ENCODE measurements at regions not wholly inside any gene's neighbourhood (a gene's known extent, or its start where the extent isn't known, plus 50 kb on each side); places are given as distances from the start of the nearest gene placed in this dataset.

DNA sequence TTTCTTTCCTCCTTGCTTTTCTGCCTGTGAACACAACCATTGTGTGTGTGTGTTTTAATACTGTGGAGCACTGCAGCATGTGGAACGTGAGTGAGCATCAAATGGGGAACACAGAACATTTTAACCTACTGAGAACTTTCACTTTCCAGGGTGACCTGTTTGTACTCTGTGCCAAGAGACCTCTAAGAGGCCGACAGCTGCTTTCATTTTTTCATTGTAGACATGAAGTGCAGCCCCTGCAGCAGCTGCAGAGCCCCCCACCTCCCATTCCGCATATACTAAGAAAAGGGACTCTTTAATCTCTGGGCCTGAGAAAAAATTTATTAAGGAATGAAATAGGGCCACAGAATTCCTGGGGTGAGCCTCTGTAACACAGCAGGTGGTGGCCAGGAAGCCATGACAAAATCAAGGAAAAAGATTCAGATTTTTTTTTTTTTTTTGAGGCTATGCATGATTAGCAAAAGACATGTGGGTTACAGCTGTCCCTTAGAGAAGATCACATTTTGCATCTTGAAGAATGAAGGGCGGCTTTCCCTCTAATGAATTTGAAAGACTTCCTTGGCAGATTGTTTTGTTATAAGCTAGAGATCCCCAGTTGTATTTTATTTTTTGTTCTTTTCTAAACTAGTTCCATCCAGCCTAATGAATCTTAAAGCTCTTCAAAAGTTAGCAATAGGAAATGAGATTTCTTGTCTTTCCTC lies 503.4 kb downstream of the CD109 start:
- ATAC-seq (ENCODE audit: insufficient read depth, low read depth), result no peak
- Histone ChIP-seq H3K27ac (ENCODE audit: low read length) (no peak overlapping the region), H3K9me3 (ENCODE audit: insufficient read depth, low read length, severe bottlenecking) (no peaks in the 10 kb centered on the region)

DNA sequence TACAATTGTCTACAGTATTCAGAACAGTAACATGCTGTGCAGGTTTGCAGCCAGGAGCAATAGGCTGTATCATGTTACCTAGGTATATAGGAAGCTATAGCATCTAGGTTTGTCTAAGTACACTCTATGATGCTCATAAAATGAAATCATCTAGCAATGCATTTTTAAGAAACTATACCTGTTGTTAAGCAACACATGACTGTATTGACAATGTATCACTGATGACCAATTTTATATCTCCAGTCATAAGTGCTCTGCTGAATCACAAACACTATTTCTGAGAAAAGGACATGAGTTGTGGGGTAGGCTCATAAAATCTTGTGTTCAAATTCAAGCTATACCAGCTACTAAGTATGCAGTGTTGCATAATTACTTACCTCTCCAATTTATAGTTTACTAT lies 501.3 kb downstream of the CD109 start:
- Histone ChIP-seq H4K20me1 (ENCODE audit: insufficient read depth, low read length) (no peaks in the 10 kb centered on the region), H3K9me3 (ENCODE audit: insufficient read depth, low read length, severe bottlenecking) (no peaks in the 10 kb centered on the region), H3K36me3 (ENCODE audit: insufficient read depth, low read length) (no peaks in the 10 kb centered on the region), H3K4me2 (ENCODE audit: insufficient read depth, low read length) (no peak overlapping the region), H3K27me3 (ENCODE audit: insufficient read depth, low read length, poor library complexity) (no peaks in the 10 kb centered on the region), H3K4me1 (ENCODE audit: insufficient read depth, low read length) (no peaks in the 10 kb centered on the region), H3K9ac (ENCODE audit: low read depth, low read length) (no peak overlapping the region), H2AFZ (ENCODE audit: low read depth, low read length) (no peak overlapping the region), H3K79me2 (ENCODE audit: insufficient read depth, low read length) (no peaks in the 10 kb centered on the region), H3K4me3 (ENCODE audit: low read depth in 1 of 2, low read length in 2 of 2) (no peak overlapping the region), H3K27ac (ENCODE audit: low read length) (no peak overlapping the region)
- DNase-seq, result no peak
- TF ChIP-seq, protein P1, sequence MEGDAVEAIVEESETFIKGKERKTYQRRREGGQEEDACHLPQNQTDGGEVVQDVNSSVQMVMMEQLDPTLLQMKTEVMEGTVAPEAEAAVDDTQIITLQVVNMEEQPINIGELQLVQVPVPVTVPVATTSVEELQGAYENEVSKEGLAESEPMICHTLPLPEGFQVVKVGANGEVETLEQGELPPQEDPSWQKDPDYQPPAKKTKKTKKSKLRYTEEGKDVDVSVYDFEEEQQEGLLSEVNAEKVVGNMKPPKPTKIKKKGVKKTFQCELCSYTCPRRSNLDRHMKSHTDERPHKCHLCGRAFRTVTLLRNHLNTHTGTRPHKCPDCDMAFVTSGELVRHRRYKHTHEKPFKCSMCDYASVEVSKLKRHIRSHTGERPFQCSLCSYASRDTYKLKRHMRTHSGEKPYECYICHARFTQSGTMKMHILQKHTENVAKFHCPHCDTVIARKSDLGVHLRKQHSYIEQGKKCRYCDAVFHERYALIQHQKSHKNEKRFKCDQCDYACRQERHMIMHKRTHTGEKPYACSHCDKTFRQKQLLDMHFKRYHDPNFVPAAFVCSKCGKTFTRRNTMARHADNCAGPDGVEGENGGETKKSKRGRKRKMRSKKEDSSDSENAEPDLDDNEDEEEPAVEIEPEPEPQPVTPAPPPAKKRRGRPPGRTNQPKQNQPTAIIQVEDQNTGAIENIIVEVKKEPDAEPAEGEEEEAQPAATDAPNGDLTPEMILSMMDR (IDR thresholded peaks at IDR 0.05; ENCODE audit: borderline replicate concordance, extremely low read depth, low read length, poor library complexity, severe bottlenecking), result no peak
- no peak for TF ChIP-seq EZH2 (IDR thresholded peaks at IDR 0.05; ENCODE audit: borderline replicate concordance, low read depth, low read length, severe bottlenecking)
- ATAC-seq (ENCODE audit: insufficient read depth, low read depth), result no peak

More for the DNA sequence above, 503.4 kb downstream of the CD109 start:
- H3K4me3 ChIP-seq (ENCODE audit: low read depth in 1 of 2, low read length in 2 of 2), result no peak overlapping the region
- no peak for DNase-seq
- H2AFZ ChIP-seq (ENCODE audit: low read depth, low read length), result no peak overlapping the region
- TF ChIP-seq, protein P1 (IDR thresholded peaks at IDR 0.05; ENCODE audit: borderline replicate concordance, extremely low read depth, low read length, poor library complexity, severe bottlenecking), result no peak
- no peak for TF ChIP-seq EZH2 (IDR thresholded peaks at IDR 0.05; ENCODE audit: borderline replicate concordance, low read depth, low read length, severe bottlenecking)
- H3K4me1 ChIP-seq (ENCODE audit: insufficient read depth, low read length), result no peaks in the 10 kb centered on the region
- no peaks in the 10 kb centered on the region for H3K27me3 ChIP-seq (ENCODE audit: insufficient read depth, low read length, poor library complexity)
- H3K9ac ChIP-seq (ENCODE audit: low read depth, low read length), result no peak overlapping the region
- H3K4me2 ChIP-seq (ENCODE audit: insufficient read depth, low read length), result no peak overlapping the region
- H4K20me1 ChIP-seq (ENCODE audit: insufficient read depth, low read length), result no peaks in the 10 kb centered on the region
- no peaks in the 10 kb centered on the region for H3K79me2 ChIP-seq (ENCODE audit: insufficient read depth, low read length)
- H3K36me3 ChIP-seq (ENCODE audit: insufficient read depth, low read length), result no peaks in the 10 kb centered on the region

DNA sequence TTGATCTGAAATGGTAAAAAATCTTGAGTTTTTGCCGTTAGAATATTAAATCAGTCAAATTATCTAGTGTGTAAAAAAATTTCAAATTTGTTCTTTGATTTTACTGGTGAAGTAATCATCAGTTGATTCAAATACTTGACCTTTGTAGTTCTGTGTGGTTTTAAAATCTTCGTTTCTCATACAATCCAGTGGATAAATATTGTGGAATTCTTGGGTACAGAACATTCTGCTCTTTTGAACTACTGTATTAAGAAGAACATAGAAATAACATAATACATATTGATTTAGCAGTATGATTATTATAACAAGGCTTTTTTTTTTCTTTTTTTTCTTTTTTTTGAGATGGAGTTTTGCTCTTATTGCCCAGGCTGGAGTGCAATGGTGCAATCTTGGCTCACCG lies 491.8 kb downstream of the CD109 start:
- no peak overlapping the region for H2AFZ ChIP-seq (ENCODE audit: low read depth, low read length)
- no peak overlapping the region for H3K27ac ChIP-seq (ENCODE audit: low read length)
- DNase-seq, result no peak
- no peaks in the 10 kb centered on the region for H3K36me3 ChIP-seq (ENCODE audit: insufficient read depth, low read length)
- H3K9me3 ChIP-seq (ENCODE audit: insufficient read depth, low read length, severe bottlenecking), result no peaks in the 10 kb centered on the region
- no peaks in the 10 kb centered on the region for H3K4me1 ChIP-seq (ENCODE audit: insufficient read depth, low read length)
- H3K4me2 ChIP-seq (ENCODE audit: insufficient read depth, low read length), result no peak overlapping the region
- no peak for TF ChIP-seq EZH2 (IDR thresholded peaks at IDR 0.05; ENCODE audit: borderline replicate concordance, low read depth, low read length, severe bottlenecking)
- TF ChIP-seq, protein P1 (IDR thresholded peaks at IDR 0.05; ENCODE audit: borderline replicate concordance, extremely low read depth, low read length, poor library complexity, severe bottlenecking), result no peak
- H3K4me3 ChIP-seq (ENCODE audit: low read depth in 1 of 2, low read length in 2 of 2), result no peak overlapping the region
- no peaks in the 10 kb centered on the region for H3K79me2 ChIP-seq (ENCODE audit: insufficient read depth, low read length)
- no peaks in the 10 kb centered on the region for H4K20me1 ChIP-seq (ENCODE audit: insufficient read depth, low read length)
- H3K9ac ChIP-seq (ENCODE audit: low read depth, low read length), result no peak overlapping the region
- no peak for ATAC-seq (ENCODE audit: insufficient read depth, low read depth)
- H3K27me3 ChIP-seq (ENCODE audit: insufficient read depth, low read length, poor library complexity), result no peaks in the 10 kb centered on the region
